Transverse colon (tissue), 4 donors: ENCODE measurements at regions not wholly inside any gene's neighbourhood (a gene's known extent, or its start where the extent isn't known, plus 50 kb on each side); places are given as distances from the start of the nearest gene placed in this dataset.

Experiments
- DNase-seq: peaks from one replicate; pipeline ENCODE4 v3.0.0-alpha.2; 2019
- H3K27ac ChIP-seq, 4 donors: fragments of 200-600 bp; sonication (generic); 2 replicates each; pipeline ENCODE4 v1.5.1; 2016 to 2018; ENCODE audit warnings: inconsistent platforms in 4 of 4
- H3K27me3 ChIP-seq: fragments of 200-600 bp; sonication (generic); 2 replicates; pipeline ENCODE4 v1.5.1; 2017; ENCODE audit warnings: inconsistent platforms
- H3K36me3 ChIP-seq, 4 donors: fragments of 200-600 bp; sonication (generic); 2 replicates each; pipeline ENCODE4 v1.5.1; 2017 to 2019; ENCODE audit warnings: inconsistent platforms in 4 of 4
- H3K4me1 ChIP-seq, 4 donors: fragments of 200-600 bp; sonication (generic); 2 replicates each; pipeline ENCODE4 v1.5.1; 2017 to 2020; ENCODE audit warnings: inconsistent platforms in 4 of 4
- H3K4me3 ChIP-seq, 4 donors: fragments of 200-600 bp; sonication (generic); 1 replicate in 1 of 4; 2 replicates in 3 of 4; pipeline versions ENCODE4 v1.5.1 to v1.6.1; 2017 to 2019; ENCODE audit warnings: inconsistent platforms in 4 of 4
- H3K9me3 ChIP-seq, 2 donors: fragments of 200-600 bp; sonication (generic); 2 replicates each; pipeline ENCODE4 v1.5.1; 2017 to 2019; ENCODE audit warnings: inconsistent platforms in 2 of 2
- EP300 ChIP-seq: sonication (generic); formaldehyde crosslinking; IDR thresholded peaks from one replicate; pipeline ENCODE4 v1.6.1; 2017; ENCODE audit warnings: antibody characterized with exemption, low read depth
- POLR2A ChIP-seq: fragments of 450-650 bp; IDR thresholded peaks from one replicate; pipeline ENCODE4 v1.6.1; 2016; ENCODE audit warnings: antibody characterized with exemption, mild to moderate bottlenecking, moderate library complexity
- POLR2AphosphoS5 ChIP-seq, 3 donors: sonication (generic); formaldehyde crosslinking; IDR thresholded peaks; one replicate each; pipeline ENCODE4 v1.6.1; 2016; ENCODE audit warnings: antibody characterized with exemption in 3 of 3
- WGBS, 2 donors: methylation state at CpG; one replicate each; pipeline ENCODE4 v1.1.5; 2018; ENCODE audit warnings: low coverage in 1 of 2; 5-methylcytosine and 5-hydroxymethylcytosine counted together
- in situ Hi-C, 4 donors: fragments of 200-750 bp; cut with MboI; loops; one replicate each; pipeline versions ENCODE4 v1.15.0 to v1.15.1; 2017; ENCODE audit warnings: low sequenced_read_pairs in 3 of 4, low pct_ligation_motif_present in 1 of 4, low pct_unique_long_range_greater_than_20kb in 1 of 4
- intact Hi-C: fragments of 100-400 bp; cut with DNase I; formaldehyde crosslinking; loops from one replicate; pipeline ENCODE4 v1.15.1; 2023; ENCODE audit warnings: low total_unique reads
- TF ChIP-seq, protein P1 (sequence below), 5 experiments: fragments of 200-600 bp in 3 of 5; fragments of 450-650 bp in 2 of 5; sonication (generic) in 3 of 5; IDR thresholded peaks; 1 replicate in 2 of 5; 2 replicates in 3 of 5; pipeline ENCODE4 v1.5.1; 2016 to 2017; ENCODE audit warnings: antibody characterized with exemption in 5 of 5, inconsistent platforms in 3 of 5, mild to moderate bottlenecking in 2 of 5, moderate library complexity in 1 of 5

DNA sequence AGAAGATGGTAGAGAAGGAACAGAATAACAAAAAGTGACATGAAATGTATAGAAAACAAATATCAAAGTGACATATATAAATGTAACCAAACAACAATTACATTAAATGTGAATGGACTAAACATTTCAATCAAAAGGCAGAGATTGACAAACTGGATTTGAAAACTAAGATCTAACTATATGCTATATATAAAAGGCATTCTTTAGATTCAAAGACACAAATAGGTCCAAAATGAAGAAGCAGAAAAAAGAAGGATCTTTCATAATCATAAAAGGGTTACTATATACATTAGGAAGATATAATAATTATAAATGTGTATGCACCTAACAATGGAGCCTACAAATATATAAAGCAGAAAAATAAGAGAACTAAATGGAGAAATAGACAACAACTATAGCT is 183.7 kb downstream of the METTL4 start:
- TF ChIP-seq, protein P1, sequence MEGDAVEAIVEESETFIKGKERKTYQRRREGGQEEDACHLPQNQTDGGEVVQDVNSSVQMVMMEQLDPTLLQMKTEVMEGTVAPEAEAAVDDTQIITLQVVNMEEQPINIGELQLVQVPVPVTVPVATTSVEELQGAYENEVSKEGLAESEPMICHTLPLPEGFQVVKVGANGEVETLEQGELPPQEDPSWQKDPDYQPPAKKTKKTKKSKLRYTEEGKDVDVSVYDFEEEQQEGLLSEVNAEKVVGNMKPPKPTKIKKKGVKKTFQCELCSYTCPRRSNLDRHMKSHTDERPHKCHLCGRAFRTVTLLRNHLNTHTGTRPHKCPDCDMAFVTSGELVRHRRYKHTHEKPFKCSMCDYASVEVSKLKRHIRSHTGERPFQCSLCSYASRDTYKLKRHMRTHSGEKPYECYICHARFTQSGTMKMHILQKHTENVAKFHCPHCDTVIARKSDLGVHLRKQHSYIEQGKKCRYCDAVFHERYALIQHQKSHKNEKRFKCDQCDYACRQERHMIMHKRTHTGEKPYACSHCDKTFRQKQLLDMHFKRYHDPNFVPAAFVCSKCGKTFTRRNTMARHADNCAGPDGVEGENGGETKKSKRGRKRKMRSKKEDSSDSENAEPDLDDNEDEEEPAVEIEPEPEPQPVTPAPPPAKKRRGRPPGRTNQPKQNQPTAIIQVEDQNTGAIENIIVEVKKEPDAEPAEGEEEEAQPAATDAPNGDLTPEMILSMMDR (IDR thresholded peaks at IDR 0.05) = no peak
- TF ChIP-seq POLR2A = no peak
- no peak for TF ChIP-seq POLR2AphosphoS5 (IDR thresholded peaks at IDR 0.05)
- TF ChIP-seq EP300 = no peak
- DNase-seq = no peak
- Histone ChIP-seq H3K9me3 (peaks cover 0 to 6% of the 10 kb centered on the region in 2 donors), H3K27ac (no peak overlapping the region), H3K4me3 (no peak overlapping the region), H3K27me3 (no peaks in the 10 kb centered on the region), H3K4me1 (no peaks in the 10 kb centered on the region), H3K36me3 (no peaks in the 10 kb centered on the region)
- intact Hi-C loops (no loop called here), in situ Hi-C loops (no loop called here)

DNA sequence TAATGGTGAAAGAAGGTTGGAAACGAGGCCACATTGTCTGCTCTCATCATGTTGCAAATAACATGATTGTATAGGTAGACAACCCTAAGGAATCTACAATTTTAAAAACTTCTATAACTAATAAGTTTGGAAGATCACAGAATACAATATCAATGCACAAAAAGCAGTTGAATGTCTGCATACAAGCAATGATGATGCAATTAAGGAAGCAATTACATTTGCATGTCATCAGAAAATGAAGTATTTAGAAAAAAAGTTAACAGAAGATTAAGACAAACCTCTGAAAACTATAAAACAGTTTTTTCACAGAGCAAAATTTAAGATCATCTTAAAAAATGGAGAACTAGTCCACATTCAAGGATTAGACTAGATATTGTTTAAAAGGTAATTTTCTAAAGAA is 181.1 kb downstream of the METTL4 start:
- Histone ChIP-seq H3K9me3 (peaks cover 0 to 6% of the 10 kb centered on the region in 2 donors), H3K4me3 (no peak overlapping the region), H3K4me1 (no peaks in the 10 kb centered on the region), H3K27me3 (no peaks in the 10 kb centered on the region), H3K27ac (no peak overlapping the region), H3K36me3 (no peaks in the 10 kb centered on the region)
- intact Hi-C loops (no loop called here), in situ Hi-C loops (no loop called here)
- 31 to 41% methylated on average over 1 of the region's 1 CpG for WGBS, 2 donors
- DNase-seq = no peak
- TF ChIP-seq, protein P1 (IDR thresholded peaks at IDR 0.05) = no peak
- TF ChIP-seq POLR2AphosphoS5 (IDR thresholded peaks at IDR 0.05) (no peak), EP300 (no peak), POLR2A (no peak)

DNA sequence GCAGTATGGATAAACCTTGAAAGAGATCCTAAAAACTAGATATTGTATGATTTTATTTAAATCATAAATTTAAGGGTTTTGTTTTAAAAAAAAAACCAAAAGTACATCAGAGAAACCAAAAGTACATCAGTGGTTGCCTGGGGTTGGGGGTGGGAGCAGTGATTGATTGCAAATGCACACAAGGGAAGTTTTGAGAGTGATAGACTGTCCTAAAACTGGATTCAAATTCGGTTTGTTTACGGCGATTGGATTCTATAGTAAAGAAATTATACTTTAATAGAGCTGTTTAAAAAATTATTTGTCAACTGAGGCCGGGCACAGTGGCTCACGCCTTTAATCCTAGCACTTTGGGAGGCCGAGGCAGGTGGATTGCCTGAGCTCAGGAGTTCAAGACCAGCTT is 179.8 kb downstream of the METTL4 start:
- Histone ChIP-seq H3K36me3 (no peaks in the 10 kb centered on the region), H3K27ac (no peak overlapping the region), H3K9me3 (peaks cover 0 to 6% of the 10 kb centered on the region in 2 donors), H3K4me3 (no peak overlapping the region), H3K4me1 (no peaks in the 10 kb centered on the region), H3K27me3 (no peaks in the 10 kb centered on the region)
- TF ChIP-seq, protein P1 (IDR thresholded peaks at IDR 0.05) = no peak
- no peak for TF ChIP-seq EP300
- in situ Hi-C loops (no loop called here), intact Hi-C loops (no loop called here)
- no peak for DNase-seq
- 88 to 92% methylated on average over 4 to 6 of the region's 6 CpGs for WGBS, 2 donors

DNA sequence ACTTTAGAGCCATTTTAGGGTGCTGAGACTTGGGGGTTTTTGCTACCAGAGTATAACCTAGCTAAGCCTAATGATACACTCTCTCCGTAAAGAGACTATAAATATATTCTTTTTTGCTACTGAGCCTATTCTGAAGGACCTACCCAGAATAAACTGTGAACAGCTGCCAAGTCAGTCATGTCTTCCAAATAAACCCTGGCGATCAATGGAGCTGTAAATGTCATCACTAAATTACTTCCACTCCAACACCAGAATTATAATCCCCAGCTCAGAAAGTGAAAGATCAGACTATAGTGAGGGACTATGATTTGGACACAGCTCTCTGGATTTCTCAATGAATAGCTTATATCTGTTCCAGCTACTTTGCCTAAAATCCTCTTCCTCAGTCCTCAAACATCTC is 178.9 kb downstream of the METTL4 start:
- in situ Hi-C loops = no loop called here
- Histone ChIP-seq H3K27ac (no peak overlapping the region), H3K4me3 (no peak overlapping the region), H3K36me3 (no peaks in the 10 kb centered on the region), H3K9me3 (no peaks in the 10 kb centered on the region), H3K4me1 (no peaks in the 10 kb centered on the region), H3K27me3 (no peaks in the 10 kb centered on the region)
- TF ChIP-seq, protein P1 (IDR thresholded peaks at IDR 0.05) = no peak
- TF ChIP-seq POLR2AphosphoS5 (IDR thresholded peaks at IDR 0.05) = no peak
- TF ChIP-seq POLR2A = no peak
- TF ChIP-seq EP300 = no peak
- DNase-seq = no peak
- intact Hi-C loops = no loop called here
- 25 to 29% methylated on average over 1 to 2 of the region's 2 CpGs for WGBS, 2 donors
